ENCODE measurements at regions not wholly inside any gene's neighbourhood (a gene's known extent, or its start where the extent isn't known, plus 50 kb on each side); places are given as distances from the start of the nearest gene placed in this dataset.

DNA sequence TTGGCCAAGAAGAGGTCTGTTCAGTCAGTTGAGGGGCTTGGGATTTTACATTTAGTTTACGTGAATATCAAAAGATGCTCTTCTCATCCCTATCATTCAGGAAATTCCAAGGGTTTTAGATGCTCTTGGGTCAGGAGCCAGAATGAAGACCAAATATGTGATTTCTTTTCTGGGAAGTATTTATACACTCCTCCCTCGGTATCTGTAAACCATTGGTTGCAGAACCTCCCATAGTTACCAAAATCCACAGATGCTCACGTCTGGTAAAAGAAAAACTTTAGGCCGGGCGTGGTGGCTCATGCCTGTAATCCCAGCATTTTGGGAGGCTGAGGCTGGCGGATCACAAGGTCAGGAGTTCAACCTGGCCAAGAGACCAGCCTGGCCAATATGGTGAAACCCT is 75.9 kb downstream of the TNFAIP2 start:
- TF ChIP-seq POLR2A (IDR thresholded peaks at IDR 0.05), result no peak
- TF ChIP-seq, protein P1, sequence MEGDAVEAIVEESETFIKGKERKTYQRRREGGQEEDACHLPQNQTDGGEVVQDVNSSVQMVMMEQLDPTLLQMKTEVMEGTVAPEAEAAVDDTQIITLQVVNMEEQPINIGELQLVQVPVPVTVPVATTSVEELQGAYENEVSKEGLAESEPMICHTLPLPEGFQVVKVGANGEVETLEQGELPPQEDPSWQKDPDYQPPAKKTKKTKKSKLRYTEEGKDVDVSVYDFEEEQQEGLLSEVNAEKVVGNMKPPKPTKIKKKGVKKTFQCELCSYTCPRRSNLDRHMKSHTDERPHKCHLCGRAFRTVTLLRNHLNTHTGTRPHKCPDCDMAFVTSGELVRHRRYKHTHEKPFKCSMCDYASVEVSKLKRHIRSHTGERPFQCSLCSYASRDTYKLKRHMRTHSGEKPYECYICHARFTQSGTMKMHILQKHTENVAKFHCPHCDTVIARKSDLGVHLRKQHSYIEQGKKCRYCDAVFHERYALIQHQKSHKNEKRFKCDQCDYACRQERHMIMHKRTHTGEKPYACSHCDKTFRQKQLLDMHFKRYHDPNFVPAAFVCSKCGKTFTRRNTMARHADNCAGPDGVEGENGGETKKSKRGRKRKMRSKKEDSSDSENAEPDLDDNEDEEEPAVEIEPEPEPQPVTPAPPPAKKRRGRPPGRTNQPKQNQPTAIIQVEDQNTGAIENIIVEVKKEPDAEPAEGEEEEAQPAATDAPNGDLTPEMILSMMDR (IDR thresholded peaks at IDR 0.05), result no peak

Data from right lobe of liver (tissue), 4 donors.